PC-9 (cell line): ENCODE measurements at regions not wholly inside any gene's neighbourhood (a gene's known extent, or its start where the extent isn't known, plus 50 kb on each side); places are given as distances from the start of the nearest gene placed in this dataset.

Experiments
- BruUV-seq: library from RNA; stranded (reverse); fragments of 400-500 nt; replicated peaks from 2 replicates; lab custom pipeline; 2021; lab: Mats Ljungman, UMichigan
- CTCF ChIA-PET: fragments of 300-600 bp; sonication (Branson Sonifier 250); formaldehyde crosslinking; loops from one replicate; lab custom pipeline; 2022; ENCODE audit warnings: antibody characterized with exemption; lab: Charles Lee
- POLR2A ChIA-PET: fragments of 300-600 bp; sonication (Branson Sonifier 250); formaldehyde crosslinking; loops from one replicate; lab custom pipeline; 2022; ENCODE audit warnings: antibody characterized with exemption; ENCODE audit not compliant: unreplicated experiment; lab: Charles Lee
- DNase-seq, 2 experiments: peaks; one replicate each; pipeline versions ENCODE4 v3.0.0 to v3.0.0-alpha.2; 2015 to 2022; ENCODE audit warnings: mixed read lengths in 1 of 2
- H2AFZ ChIP-seq: fragments of 200-600 bp; sonication (generic); 2 replicates; pipeline ENCODE4 v1.8.1; 2017; ENCODE audit warnings: antibody characterized with exemption
- H3F3A ChIP-seq: fragments of 200-600 bp; sonication (generic); 2 replicates; pipeline ENCODE4 v1.8.1; 2017; ENCODE audit warnings: antibody characterized with exemption, mild to moderate bottlenecking, low read depth; ENCODE audit not compliant: insufficient read depth
- H3K27ac ChIP-seq: fragments of 200-600 bp; sonication (generic); 2 replicates; pipeline ENCODE4 v1.6.1; 2016; ENCODE audit warnings: mixed run types
- H3K27me3 ChIP-seq: fragments of 200-600 bp; sonication (generic); 2 replicates; pipeline ENCODE4 v1.6.1; 2016; ENCODE audit warnings: low read depth, mixed run types; ENCODE audit not compliant: insufficient read depth
- H3K36me3 ChIP-seq: fragments of 200-600 bp; sonication (generic); 2 replicates; pipeline ENCODE4 v1.6.1; 2016; ENCODE audit warnings: low read depth, mixed run types
- H3K4me1 ChIP-seq: fragments of 200-600 bp; sonication (generic); replicated peaks from 2 replicates; pipeline ENCODE4 v1.6.1; 2016; ENCODE audit warnings: mixed run types; ENCODE audit not compliant: insufficient read depth
- H3K4me2 ChIP-seq: fragments of 200-600 bp; sonication (generic); 2 replicates; pipeline ENCODE4 v1.6.1; 2017; ENCODE audit warnings: mixed run types
- H3K4me3 ChIP-seq: fragments of 200-600 bp; sonication (generic); 2 replicates; pipeline ENCODE4 v1.6.1; 2016; ENCODE audit warnings: mixed run types
- H3K79me2 ChIP-seq: fragments of 200-600 bp; sonication (generic); 2 replicates; pipeline ENCODE4 v1.6.1; 2017; ENCODE audit warnings: low read depth, mixed run types
- H3K9me2 ChIP-seq: fragments of 200-600 bp; sonication (generic); 2 replicates; pipeline ENCODE4 v1.8.1; 2017; ENCODE audit warnings: mild to moderate bottlenecking; ENCODE audit not compliant: insufficient read depth
- H3K9me3 ChIP-seq: fragments of 200-600 bp; sonication (generic); 2 replicates; pipeline ENCODE4 v1.8.1; 2016; ENCODE audit warnings: low read depth; ENCODE audit not compliant: insufficient read depth
- H4K20me1 ChIP-seq: fragments of 200-600 bp; sonication (generic); 2 replicates; pipeline ENCODE4 v1.8.1; 2017; ENCODE audit not compliant: insufficient read depth
- CTCF ChIP-seq: fragments of 200-600 bp; sonication (generic); conservative IDR thresholded peaks from 2 replicates; pipeline ENCODE4 v1.6.1; 2017; ENCODE audit warnings: mixed run types, antibody characterized with exemption, mild to moderate bottlenecking, moderate library complexity
- EZH2 ChIP-seq: fragments of 200-600 bp; sonication (generic); IDR thresholded peaks from 2 replicates; pipeline ENCODE4 v1.8.0; 2017; ENCODE audit warnings: antibody characterized with exemption, low read depth
- intact Hi-C: fragments of 100-400 bp; cut with micrococcal nuclease; formaldehyde crosslinking; loops from one replicate; pipeline ENCODE4 v1.10.0; 2022; ENCODE audit not compliant: unreplicated experiment

GRCh38 chr12:64991121-64991611, 129.9 kb downstream of the WIF1 start:
- ChIA-PET CTCF (no interaction called here), POLR2A (no interaction called here)

GRCh38 chr12:64992116-64992515, 129.0 kb downstream of the WIF1 start:
- BruUV-seq, result no TSS peak
- Histone ChIP-seq H3K9me2 (no peaks in the 10 kb centered on the region), H3K79me2 (no peaks in the 10 kb centered on the region), H2AFZ (no peak overlapping the region), H3K4me1 (peaks cover 7% of the 10 kb centered on the region; the same call in 1 of the 2 replicates), H3K36me3 (no peaks in the 10 kb centered on the region), H3F3A (no peaks in the 10 kb centered on the region), H3K4me3 (no peak overlapping the region), H3K27me3 (no peaks in the 10 kb centered on the region; the same call in 1 of the 2 replicates), H4K20me1 (no peaks in the 10 kb centered on the region), H3K9me3 (no peaks in the 10 kb centered on the region), H3K27ac (no peak overlapping the region), H3K4me2 (no peak overlapping the region)
- POLR2A ChIA-PET, result no interaction called here
- DNase-seq, result no peak
- CTCF ChIA-PET, result no interaction called here
- intact Hi-C loops, result no loop called here
- no peak for TF ChIP-seq CTCF
- no peak for TF ChIP-seq EZH2

More at GRCh38 chr12:64991121-64991611, 129.9 kb downstream of the WIF1 start:
- Histone ChIP-seq H3K4me3 (no peak overlapping the region), H3K27ac (no peak overlapping the region), H3K9me2 (no peaks in the 10 kb centered on the region), H3K9me3 (no peaks in the 10 kb centered on the region), H3K4me2 (no peak overlapping the region), H3F3A (no peaks in the 10 kb centered on the region), H3K79me2 (no peaks in the 10 kb centered on the region), H3K27me3 (no peaks in the 10 kb centered on the region; the same call in 1 of the 2 replicates), H3K4me1 (peaks cover 6% of the 10 kb centered on the region; the same call in 1 of the 2 replicates), H2AFZ (no peak overlapping the region), H3K36me3 (no peaks in the 10 kb centered on the region), H4K20me1 (no peaks in the 10 kb centered on the region)
- no peak for DNase-seq
- intact Hi-C loops, result no loop called here
- BruUV-seq, result no TSS peak
- TF ChIP-seq EZH2 (no peak), CTCF (no peak)

- no TSS peak for BruUV-seq
- peaks cover 7% of the 10 kb centered on the region; the same call in 1 of the 2 replicates for H3K4me1 ChIP-seq
- no peak overlapping the region for H3K27ac ChIP-seq
- intact Hi-C loops, result no loop called here
- no peaks in the 10 kb centered on the region; the same call in 1 of the 2 replicates for H3K27me3 ChIP-seq
- no peaks in the 10 kb centered on the region for H3F3A ChIP-seq
- no peak for DNase-seq
- CTCF ChIA-PET, result no interaction called here
- H3K79me2 ChIP-seq, result no peaks in the 10 kb centered on the region
- POLR2A ChIA-PET, result no interaction called here
- TF ChIP-seq CTCF, result no peak
- no peak for TF ChIP-seq EZH2
- H3K9me3 ChIP-seq, result no peaks in the 10 kb centered on the region
- no peaks in the 10 kb centered on the region for H3K9me2 ChIP-seq
- H3K36me3 ChIP-seq, result no peaks in the 10 kb centered on the region
- H2AFZ ChIP-seq, result no peak overlapping the region
- H3K4me2 ChIP-seq, result no peak overlapping the region
- no peak overlapping the region for H3K4me3 ChIP-seq
- no peaks in the 10 kb centered on the region for H4K20me1 ChIP-seq
Observed at GRCh38 chr12:64992641-64993040, 128.5 kb downstream of the WIF1 start.
